Fibroblast of villous mesenchyme (primary cell): ENCODE measurements at regions not wholly inside any gene's neighbourhood (a gene's known extent, or its start where the extent isn't known, plus 50 kb on each side); places are given as distances from the start of the nearest gene placed in this dataset.

Experiments
- DNase-seq: peaks from one replicate; pipeline ENCODE4 v3.0.0-alpha.2; 2010; ENCODE audit warnings: low read depth
- H3K4me3 ChIP-seq: 2 replicates; pipeline ENCODE4 v1.5.1; 2011; ENCODE audit warnings: low read depth, mild to moderate bottlenecking, low read length
- CTCF ChIP-seq: IDR thresholded peaks from 2 replicates; pipeline ENCODE4 v1.5.1; 2012; ENCODE audit warnings: low read depth, mild to moderate bottlenecking, low read length; ENCODE audit not compliant: insufficient read depth

- no peak for DNase-seq
- no peak overlapping the region for H3K4me3 ChIP-seq
- no peak for TF ChIP-seq CTCF
Measured at GRCh38 chr21:22579741-22580140, 1581.5 kb downstream of the NCAM2 start.

GRCh38 chr21:22582026-22582425 is 1583.8 kb downstream of the NCAM2 start:
- TF ChIP-seq CTCF = no peak
- DNase-seq = no peak
- no peak overlapping the region for H3K4me3 ChIP-seq

- DNase-seq = no peak
- no peak for TF ChIP-seq CTCF
- H3K4me3 ChIP-seq = no peak overlapping the region
Measured at GRCh38 chr21:22584308-22584707, 1586.1 kb downstream of the NCAM2 start.

- no peak overlapping the region for H3K4me3 ChIP-seq
- DNase-seq = no peak
- no peak for TF ChIP-seq CTCF
Measured at GRCh38 chr21:22585558-22585957, 1587.3 kb downstream of the NCAM2 start.

GRCh38 chr21:22597660-22598255 is 1599.5 kb downstream of the NCAM2 start:
- DNase-seq = no peak
- TF ChIP-seq CTCF = no peak
- H3K4me3 ChIP-seq = no peak overlapping the region

- H3K4me3 ChIP-seq = no peak overlapping the region
- TF ChIP-seq CTCF = no peak
- DNase-seq = no peak
Measured at GRCh38 chr21:22609802-22610201, 1611.6 kb downstream of the NCAM2 start.

- no peak overlapping the region for H3K4me3 ChIP-seq
Measured at GRCh38 chr21:22627911-22628310, 1629.7 kb downstream of the NCAM2 start.

More at GRCh38 chr21:22627911-22628310, 1629.7 kb downstream of the NCAM2 start:
- TF ChIP-seq CTCF = no peak
- DNase-seq = no peak
